ENCODE measurements at regions not wholly inside any gene's neighbourhood (a gene's known extent, or its start where the extent isn't known, plus 50 kb on each side); places are given as distances from the start of the nearest gene placed in this dataset.
A peak's percentile ranks its signal among the peaks of the same experiment; 100 is the strongest.
"Not testable (repeated sequence)": the region's sequence is repeated elsewhere in the genome, so short reads cannot be mapped to it uniquely, and the experiment has no call there.

DNA sequence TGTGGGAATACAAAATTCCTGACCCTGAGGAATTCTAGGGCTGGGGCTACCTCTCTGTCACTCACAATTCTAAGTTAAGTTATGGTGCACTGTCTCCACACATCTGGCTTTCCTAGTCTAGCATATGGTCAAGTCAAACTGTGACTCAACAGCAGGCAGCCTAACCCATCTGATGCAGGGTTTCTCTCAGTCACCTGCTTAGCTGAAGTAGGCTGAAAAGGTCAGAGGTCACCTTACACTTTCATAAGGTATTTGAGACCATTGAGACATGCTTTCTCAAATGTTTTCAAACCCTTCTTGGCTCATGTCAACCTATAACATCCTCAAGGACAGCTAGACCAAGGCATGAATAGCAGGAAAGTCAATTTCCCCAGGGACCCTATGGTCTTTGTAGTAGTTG is 196.5 kb upstream of the STK26 start:
- no peak for DNase-seq (ENCODE audit: low read depth in 3 of 3)

DNA sequence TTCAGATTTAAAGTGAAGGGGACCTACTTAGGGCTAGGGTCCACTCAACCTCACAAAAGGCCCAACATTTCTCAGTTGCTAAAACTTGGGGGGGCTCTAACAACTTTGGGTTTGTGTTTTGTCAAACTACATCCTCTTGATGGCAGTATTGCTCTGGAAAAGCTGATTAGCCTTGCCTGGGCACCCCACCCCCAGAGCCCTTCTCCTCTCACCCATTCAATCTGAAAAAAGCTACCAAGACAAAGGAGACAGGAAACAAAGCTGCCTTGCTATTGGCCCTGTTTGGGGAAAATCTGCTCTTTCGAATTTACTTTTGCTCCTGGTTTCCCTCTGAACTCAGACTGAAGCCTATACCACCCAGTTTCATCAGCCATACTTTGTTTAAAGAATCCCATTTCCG is 195.2 kb upstream of the STK26 start:
- DNase-seq (ENCODE audit: low read depth in 3 of 3), result no peak

DNA sequence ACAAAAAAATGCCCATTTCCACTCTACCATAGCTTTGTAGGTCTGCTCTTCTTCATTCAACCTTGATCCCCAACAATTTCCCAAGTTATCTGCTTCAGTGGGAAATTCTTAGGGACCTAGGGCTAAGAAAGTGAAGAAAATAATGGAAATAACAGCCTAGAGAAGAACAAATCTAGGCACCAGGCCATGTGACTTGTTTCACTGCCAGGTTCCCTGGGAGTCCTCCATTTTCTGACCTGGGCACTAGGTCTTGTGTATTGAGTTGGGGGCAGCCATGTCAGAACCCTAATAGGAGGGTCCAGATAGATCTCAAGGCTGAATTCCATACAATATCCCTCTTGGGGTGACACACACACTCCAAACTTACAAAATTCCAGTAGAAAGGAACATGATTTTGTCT is 194.6 kb upstream of the STK26 start:
- DNase-seq (ENCODE audit: low read depth in 3 of 3), result no peak

DNA sequence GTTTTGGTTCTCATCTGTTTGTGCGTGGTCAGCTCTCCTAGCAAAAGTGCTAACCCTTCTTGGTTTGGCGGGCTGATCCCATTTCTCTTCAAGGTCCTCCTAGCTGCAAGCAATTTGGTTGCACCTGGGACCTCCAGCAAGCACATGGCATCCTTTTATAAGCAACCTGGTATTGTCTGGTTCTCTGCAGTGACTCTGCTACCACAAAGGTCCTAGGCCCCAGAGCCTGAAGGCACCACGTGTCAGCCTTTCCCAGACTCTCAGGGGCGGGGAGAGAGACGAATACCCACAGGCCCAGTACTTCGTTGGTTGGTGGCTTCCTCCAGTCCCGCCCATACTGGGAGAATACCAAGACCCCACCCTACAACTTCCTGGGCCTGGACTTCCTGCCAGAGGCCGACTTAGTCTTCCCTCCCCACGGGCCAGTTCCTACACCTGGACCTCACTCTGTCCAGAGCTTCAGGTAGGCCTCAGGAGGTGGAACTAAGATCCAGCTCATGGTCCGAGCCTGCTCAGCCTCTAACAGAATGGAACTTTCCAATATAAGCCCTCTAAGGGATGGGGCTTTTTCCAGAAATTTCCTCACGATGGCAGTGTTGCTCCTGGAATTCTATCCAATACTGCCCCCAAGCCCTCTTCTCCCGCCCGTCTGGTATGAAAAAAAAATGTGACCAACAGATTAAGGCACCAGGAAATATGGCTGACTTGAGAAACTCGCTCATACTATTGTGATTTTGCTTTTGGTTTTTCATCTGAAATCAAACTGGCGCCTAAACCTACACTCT is 192.5 kb upstream of the STK26 start:
- peak in 2 of 3 experiments; percentile 23 to 54 for DNase-seq (ENCODE audit: low read depth in 3 of 3)

DNA sequence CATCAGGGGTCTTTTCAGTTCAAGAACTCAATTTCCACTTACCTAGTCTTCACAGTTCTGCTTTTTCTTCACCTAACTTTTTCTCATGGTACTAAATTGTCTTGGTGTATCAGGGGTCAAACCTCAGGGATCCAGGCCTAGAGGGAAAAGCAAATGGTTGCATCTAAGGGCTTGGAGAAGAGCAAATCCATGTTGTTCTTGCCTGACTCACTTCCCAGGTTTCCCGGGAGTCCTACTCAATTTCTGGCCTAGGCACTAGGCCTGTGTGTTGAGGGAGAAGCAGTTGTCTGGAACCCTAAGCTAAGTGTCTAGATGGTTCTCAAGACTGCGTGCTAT is 191.9 kb upstream of the STK26 start:
- no peak for DNase-seq (ENCODE audit: low read depth in 3 of 3)

DNA sequence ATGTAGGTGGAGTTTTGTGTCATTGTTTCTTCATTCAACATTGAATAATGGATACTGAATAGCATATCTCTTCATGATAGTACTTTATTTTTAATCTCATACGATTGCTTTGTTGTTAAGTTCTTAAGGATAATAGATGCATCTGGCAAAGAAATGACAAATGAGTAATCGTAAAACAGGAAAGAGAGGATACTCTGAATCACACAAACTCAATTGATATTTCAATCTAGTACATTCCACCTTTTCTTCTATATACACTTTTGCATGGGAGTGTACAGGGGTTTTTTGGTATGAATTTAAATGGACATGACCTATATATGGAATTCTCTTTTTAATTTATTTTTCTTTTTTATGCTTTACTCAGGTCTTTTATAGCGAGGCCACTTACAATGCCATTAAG is 186.9 kb upstream of the STK26 start:
- no peak for DNase-seq (ENCODE audit: low read depth in 3 of 3)

DNA sequence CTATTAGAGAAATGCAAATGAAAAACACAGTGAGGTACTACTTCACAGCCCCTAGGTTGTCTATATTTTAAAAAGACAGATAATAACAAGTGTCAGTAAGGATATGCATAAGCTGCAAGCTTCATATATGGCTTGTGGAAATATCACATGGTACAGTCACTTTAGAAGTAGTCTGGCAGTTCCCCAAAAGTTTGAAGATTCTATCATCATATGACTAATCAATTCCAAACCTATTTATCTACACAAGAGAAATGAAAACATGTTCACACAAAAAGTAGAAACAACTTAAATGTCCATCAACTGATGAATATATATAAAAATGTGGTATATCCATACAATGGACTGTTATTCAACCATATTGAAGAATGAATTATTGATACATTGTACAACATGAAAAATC is 185.8 kb upstream of the STK26 start:
- DNase-seq (ENCODE audit: low read depth in 3 of 3), result no peak

DNA sequence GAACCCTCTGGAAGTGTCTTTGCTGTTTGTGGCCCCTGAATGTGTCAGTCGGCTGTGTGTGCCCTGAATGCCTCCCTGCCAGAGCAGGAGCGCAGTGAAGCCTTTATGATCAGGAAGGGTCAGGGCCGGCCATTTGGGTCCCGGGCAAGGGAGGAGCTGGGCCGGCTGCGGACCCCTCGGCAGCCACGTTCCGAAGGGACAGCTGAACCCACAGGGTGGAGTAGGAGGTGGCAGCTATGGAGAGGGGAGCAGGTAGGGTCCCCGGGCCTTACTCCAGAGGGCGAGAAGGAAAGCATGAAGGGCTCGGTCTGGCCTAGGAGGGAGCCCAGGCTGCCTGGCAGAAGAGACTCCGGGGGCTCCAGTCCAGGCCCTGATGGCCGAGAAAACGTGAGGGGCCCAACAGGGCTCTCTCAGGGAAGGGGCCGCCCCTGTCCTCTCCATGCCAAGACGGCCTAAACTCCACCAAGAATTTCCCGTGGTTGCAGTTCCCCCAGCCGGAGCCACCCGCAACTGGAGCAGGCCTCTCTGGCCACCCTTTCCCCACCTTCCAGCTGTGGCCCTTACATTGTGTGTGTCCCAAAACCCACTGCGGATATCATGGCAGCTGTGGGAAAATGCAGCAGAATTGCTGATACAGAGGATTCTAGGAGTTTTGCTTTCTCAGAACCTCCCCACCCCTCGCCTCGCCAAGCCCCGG is 182.2 kb upstream of the STK26 start:
- DNase-seq (ENCODE audit: low read depth in 3 of 3), result no peak

DNA sequence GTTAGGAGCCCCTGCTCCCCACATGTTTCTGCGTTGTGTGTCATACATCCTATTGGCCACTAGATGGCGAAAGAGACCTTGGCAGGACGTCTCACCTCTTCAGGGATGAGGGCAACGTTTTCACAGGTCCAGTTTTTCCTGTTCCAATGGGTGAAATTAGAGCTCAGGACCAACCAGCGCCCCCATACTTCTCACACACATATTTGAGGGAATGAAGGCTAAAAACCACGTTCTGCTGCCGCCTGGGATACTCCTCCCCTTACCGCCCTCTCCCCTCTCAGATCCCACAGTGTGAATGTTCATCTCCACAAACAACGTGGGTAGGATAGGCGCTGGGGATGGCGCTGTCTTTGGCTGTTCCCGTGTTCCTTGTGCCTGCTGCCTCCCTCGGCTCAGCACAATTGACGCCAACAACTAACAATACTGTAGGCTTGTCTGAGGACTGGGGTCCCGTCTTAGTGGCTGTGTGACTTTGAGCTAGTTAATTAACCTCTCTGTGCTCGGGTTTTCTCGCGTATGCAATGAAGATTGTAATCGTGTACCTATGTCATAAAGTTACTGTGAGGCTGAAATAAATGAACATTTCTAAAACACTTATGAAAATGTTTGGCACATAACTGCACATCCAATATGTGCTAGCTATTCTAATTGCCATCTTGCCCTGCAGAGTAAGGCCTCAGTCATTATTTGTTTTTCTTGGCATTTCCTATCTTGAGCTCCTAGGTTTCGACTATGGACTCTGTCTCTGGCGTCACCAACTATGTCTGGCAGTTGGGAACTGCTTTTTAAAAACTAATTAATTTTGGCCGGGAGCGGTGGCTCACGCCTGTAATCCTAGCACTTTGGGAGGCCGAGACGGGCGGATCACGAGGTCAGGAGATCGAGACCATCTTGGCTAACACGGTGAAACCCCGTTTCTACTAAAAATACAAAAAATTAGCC is 181.3 kb upstream of the STK26 start:
- no peak for DNase-seq (ENCODE audit: low read depth in 3 of 3)

DNA sequence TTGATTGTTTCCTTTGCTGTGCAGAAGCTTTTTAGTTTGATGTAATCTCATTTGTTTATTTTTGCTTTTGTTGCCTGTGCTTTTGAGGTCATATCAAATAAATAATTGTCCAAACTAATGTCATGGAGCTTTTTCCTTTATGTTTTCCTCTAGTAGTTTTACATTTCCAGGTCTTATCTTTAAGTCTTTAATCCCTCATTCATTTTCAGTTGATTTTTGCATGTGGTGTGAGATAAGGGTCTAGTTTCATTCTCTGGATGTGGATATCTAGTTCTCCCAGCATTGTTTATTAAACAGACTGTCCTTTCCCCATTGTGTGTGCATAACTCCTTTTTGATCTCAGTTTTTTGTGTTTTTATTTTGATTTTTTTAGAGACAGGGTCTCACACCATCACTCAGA is 179.1 kb upstream of the STK26 start:
- DNase-seq (ENCODE audit: low read depth in 3 of 3), result no peak

DNA sequence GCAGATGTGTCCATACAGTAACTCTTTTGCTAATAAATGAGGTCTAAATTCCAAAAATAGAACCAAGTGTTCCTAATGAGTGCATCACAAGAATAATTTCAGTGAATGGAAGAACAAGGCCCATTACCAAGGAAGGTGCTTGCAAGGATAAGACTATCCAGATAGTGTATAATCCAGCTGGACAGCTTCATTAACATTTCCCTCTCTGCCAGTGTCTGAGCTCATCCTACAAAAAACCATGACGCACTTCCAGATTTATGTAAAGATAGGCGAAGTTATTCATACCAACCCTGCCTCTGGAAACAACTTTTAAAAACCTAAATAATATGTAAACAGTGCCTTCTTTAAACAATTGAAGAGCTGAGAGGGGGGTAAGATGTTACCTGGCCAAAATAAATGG is 177.9 kb upstream of the STK26 start:
- DNase-seq (ENCODE audit: low read depth in 3 of 3), result no peak

DNA sequence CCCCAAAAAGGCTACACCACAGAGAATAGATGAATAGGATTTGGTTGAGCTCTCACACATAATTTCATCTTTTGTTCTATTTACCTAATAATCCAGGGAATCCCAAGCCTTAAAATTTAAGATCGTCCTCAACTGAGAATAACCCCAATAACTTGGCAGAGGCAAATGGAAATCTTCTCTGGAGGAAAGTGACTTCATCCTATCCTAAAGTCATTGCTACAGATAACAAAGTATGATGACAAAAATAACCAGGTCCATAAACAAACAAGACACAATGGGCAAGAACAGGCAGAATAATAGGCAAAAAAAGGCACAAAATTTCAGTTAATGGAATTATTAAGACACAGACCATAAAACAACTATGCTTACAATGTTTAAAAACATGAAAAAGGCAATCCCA is 177.3 kb upstream of the STK26 start:
- no peak for DNase-seq (ENCODE audit: low read depth in 3 of 3)

DNA sequence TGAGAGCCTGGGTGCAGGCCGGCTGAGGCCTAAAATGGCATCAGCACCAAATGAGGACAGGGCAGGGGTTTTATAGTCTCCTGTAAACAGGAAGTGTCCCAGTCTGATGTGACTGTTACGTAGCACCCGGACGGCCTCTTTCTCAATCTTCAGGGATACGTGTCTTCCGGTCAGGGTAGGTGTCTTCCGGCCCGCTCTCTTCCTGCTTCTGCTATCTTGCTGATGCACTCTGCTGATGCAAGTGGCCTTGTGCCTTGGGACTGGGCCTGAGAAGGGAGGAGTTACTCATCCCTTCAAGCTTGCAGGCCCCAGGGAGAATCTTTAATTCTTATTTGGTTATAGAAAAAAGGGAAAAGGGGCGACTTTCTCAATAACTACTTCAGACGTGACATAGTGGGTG is 172.1 kb upstream of the STK26 start:
- DNase-seq (ENCODE audit: low read depth in 3 of 3), result not testable (repeated sequence)

DNA sequence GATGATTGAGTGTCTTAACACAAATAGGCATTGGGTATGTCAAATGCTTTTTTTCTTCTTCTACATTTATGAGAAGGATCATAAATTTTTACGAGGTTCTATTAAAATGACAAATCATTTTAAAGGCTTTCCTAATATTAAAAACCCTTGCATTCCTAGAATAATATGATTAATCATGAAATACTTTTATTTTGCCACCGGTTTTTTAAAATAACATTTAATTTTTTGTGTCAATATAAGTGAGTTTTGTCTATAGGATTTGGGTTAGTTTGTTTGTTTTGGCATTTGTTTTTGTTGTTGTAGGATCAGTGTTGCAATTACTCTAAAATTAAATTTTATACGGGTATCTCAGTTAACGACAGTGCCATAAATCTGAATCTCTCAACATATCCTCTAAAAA is 169.7 kb upstream of the STK26 start:
- DNase-seq (ENCODE audit: low read depth in 3 of 3), result no peak

DNA sequence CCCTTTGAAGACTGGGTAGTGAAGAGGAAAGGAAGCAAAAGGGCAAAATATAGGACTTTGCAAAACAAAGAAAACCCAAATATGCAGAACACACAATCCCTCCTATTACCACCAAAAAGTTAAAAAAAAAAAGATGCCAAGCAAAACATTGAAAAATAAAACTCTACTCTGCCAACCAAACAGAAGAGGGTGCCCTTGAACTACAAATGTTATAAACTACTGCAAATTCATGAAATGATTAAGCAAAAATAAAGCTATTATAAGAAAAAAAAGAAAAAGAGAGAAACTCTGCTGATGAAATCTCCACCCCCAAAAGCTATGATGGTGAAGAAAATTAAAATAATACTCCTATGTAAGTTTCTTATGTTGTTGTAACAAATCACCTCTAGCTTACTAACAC is 168.5 kb upstream of the STK26 start:
- DNase-seq (ENCODE audit: low read depth in 3 of 3), result no peak

DNA sequence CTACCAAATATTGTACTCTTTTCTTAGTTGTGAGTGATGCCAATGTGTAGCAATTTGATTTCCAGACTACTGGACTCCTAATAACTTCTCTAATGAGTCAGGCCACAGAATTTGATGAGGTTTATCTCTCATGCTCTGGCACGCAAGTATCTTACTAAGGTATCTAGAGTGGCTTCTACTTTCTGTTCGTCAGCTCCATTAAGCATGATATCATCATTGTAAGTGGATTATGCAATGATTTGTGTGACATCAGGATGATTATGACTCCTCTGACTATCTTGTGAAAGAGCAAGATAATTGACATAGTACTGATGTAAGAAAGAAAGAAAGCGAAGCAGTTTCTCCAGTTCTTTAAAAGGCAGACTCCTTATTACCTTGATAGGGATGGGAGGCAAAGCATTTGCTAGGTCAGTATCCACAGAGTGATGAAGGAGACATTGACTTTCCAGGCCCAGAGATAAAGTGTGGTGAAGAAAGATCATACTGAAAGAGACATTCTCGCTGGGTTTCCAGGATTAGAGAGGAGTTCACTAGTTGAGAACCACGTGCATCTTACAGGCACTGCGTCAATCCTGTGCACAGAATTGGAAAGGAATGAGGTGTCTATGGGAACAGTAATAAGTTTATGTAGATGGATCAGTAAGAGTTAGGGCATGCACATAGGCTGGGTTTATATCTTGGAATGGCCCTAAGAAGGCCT is 161.9 kb upstream of the STK26 start:
- DNase-seq (ENCODE audit: low read depth in 3 of 3), result no peak

DNA sequence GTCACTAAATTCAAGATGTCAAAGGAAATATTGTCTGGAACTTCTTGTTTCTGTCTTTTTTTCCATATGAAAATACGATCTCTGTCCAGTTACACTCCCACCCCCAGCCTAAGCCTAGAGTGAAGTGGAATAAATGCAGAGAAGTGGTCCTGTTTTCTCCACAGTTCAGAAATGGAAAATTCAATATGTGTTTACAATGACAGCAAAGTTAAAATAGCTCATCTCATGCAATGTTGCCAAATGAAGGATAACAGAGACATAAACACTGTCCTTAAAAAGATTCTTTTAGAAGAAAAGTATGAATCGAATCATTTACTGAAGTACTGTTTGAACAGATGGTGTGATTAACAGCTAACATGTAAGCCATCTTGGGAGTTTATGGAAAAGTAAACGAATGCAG is 160.8 kb upstream of the STK26 start:
- DNase-seq (ENCODE audit: low read depth in 3 of 3), result no peak

DNA sequence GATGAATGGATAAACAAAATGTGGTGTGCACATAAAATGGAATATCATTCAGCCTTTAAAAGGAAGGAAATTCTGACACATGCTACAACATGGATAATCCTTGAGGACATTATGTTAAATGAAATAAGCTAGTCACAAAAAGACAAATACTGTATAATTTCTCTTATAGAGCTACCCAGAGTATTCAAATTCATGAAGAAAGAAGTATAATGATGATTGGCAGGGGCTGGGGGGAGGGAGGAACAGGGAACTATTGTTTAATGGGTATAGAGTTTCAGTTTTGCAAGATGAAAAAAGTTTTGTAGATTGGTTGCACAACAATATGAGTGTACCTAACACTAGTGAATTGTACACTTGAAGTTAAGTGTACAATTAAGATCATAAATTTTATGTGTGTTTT is 153.9 kb upstream of the STK26 start:
- DNase-seq (ENCODE audit: low read depth in 3 of 3), result no peak

DNA sequence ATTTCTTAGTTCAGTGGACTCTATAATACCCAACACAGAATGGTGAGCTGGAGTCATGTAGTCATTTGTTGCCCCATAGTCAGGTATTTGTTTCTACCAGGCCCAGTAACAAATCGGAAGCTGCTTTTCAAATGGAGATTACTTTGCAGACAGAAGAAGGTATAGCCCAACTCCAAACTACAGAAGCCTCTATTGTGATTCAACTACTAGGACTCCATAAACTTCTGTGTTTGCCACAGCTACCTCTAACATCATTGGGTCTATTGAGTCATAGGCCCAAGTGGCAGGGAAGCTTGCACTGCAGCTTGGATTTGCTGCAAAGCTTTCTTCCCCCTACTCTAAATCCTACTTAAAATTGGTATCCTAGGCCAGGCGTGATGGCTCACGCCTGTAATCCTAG is 148.8 kb upstream of the STK26 start:
- no peak for DNase-seq (ENCODE audit: low read depth in 3 of 3)

DNA sequence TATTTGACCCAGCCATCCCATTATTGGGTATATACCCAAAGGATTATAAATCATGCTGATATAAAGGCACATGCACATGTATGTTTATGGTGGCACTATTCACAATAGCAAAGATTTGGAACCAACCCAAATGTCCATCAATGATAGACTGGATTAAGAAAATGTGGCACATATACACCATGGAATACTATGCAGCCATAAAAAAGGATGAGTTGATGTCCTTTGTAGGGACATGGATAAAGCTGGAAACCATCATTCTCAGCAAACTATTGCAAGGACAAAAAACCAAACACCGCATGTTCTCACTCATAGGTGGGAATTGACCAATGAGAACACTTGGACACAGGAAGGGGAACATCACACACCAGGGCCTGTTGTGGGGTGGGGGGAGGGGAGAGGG is 147.3 kb upstream of the STK26 start:
- not testable (repeated sequence) for DNase-seq (ENCODE audit: low read depth in 3 of 3)

DNA sequence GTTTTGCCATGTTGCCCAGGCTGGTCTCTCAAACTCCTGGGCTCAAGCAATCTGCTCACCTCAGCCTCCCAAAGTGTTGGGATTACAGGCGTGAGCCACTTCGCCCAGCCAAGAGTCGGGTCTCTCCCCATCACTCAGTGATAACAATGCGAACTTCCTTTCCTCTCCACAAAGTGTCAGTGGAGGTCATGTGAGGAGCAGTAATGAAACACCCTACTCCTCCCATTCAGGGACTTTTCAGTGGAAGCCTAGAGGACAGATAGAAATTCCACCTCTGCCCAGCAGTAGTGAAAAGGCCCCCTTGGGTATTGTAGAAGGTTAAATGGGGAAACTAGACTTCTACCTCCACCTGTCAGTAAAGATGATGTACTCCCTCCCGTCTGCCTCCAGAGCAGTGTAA is 141.9 kb upstream of the STK26 start:
- no peak for DNase-seq (ENCODE audit: low read depth in 3 of 3)

DNA sequence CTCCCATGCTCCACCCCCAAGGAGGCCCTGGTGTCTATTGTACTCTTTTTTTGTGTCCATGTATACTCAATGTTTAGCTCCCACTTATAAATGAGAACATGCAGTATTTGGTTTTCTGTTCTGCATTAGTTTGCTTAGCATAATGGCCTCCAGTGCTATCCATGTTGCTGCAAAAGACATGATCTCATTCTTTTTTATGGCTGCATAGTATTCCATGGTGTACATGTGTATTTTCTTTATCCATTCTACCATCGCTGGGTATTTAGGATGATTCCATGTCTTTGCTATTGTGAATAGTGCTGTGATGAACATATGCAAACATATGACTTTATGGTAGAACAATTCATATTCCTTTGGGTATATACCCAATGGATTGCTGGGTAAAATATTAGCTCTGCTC is 138.1 kb upstream of the STK26 start:
- not testable (repeated sequence) for DNase-seq (ENCODE audit: low read depth in 3 of 3)

All from stimulated activated CD4-positive, alpha-beta T cell treated with anti-CD3 and anti-CD28 coated beads, TNF-alpha, amount 100 ng/mL, for 24 hours (primary cell).